ENCODE measurements at regions not wholly inside any gene's neighbourhood (a gene's known extent, or its start where the extent isn't known, plus 50 kb on each side); places are given as distances from the start of the nearest gene placed in this dataset.

- no peak for DNase-seq
- Mint-ChIP-seq H3K4me1 (ENCODE audit: low read depth, unreplicated experiment) (no peaks in the 10 kb centered on the region), H3K27me3 (ENCODE audit: unreplicated experiment) (peaks cover 3% of the 10 kb centered on the region), H3K4me3 (ENCODE audit: unreplicated experiment) (no peak overlapping the region), H3K36me3 (ENCODE audit: unreplicated experiment) (peaks cover 16% of the 10 kb centered on the region), H3K27ac (ENCODE audit: unreplicated experiment) (no peak overlapping the region), H3K9me3 (ENCODE audit: unreplicated experiment) (peaks cover 5% of the 10 kb centered on the region)
- no peak for TF ChIP-seq CTCF (IDR thresholded peaks at IDR 0.05; ENCODE audit: partially characterized antibody, unreplicated experiment)
Observed at GRCh38 chr4:123659262-123659661, 262.7 kb downstream of the SPRY1 start.

GRCh38 chr4:123659730-123660129 is 263.1 kb downstream of the SPRY1 start:
- Mint-ChIP-seq H3K9me3 (ENCODE audit: unreplicated experiment) (peaks cover 5% of the 10 kb centered on the region), H3K4me1 (ENCODE audit: low read depth, unreplicated experiment) (no peaks in the 10 kb centered on the region), H3K36me3 (ENCODE audit: unreplicated experiment) (peaks cover 16% of the 10 kb centered on the region), H3K27ac (ENCODE audit: unreplicated experiment) (no peak overlapping the region), H3K4me3 (ENCODE audit: unreplicated experiment) (no peak overlapping the region), H3K27me3 (ENCODE audit: unreplicated experiment) (peaks cover 3% of the 10 kb centered on the region)
- DNase-seq: no peak
- no peak for TF ChIP-seq CTCF (IDR thresholded peaks at IDR 0.05; ENCODE audit: partially characterized antibody, unreplicated experiment)

GRCh38 chr4:123661080-123661737 is 264.6 kb downstream of the SPRY1 start:
- Mint-ChIP-seq H3K27me3 (ENCODE audit: unreplicated experiment) (peaks cover 3% of the 10 kb centered on the region), H3K36me3 (ENCODE audit: unreplicated experiment) (peaks cover 11% of the 10 kb centered on the region), H3K4me3 (ENCODE audit: unreplicated experiment) (no peak overlapping the region), H3K4me1 (ENCODE audit: low read depth, unreplicated experiment) (no peaks in the 10 kb centered on the region), H3K9me3 (ENCODE audit: unreplicated experiment) (peaks cover 5% of the 10 kb centered on the region), H3K27ac (ENCODE audit: unreplicated experiment) (no peak overlapping the region)
- DNase-seq: no peak
- peak; percentile 48 for TF ChIP-seq CTCF (IDR thresholded peaks at IDR 0.05; ENCODE audit: partially characterized antibody, unreplicated experiment)

DNA sequence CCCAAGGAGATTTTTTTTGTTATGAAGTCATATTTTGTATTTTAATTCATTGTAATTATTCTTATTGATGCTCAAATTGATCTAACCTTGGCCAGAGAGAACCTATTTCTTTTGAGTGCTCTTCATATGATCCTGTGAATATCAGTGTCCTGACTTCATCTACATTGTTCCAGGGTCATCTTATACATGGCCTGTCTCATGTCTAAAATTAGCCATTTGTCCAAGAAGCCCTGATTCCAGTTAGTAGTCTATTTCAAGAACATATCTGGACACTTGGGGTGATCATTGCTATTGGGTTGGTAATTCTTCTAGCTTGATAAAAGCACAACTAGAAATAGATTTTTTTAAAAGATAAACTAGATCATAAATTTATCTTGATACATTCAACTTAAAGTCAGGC is 266.2 kb downstream of the SPRY1 start:
- H3K4me3 Mint-ChIP-seq (ENCODE audit: unreplicated experiment): no peak overlapping the region

More for the DNA sequence above, 266.2 kb downstream of the SPRY1 start:
- Mint-ChIP-seq H3K36me3 (ENCODE audit: unreplicated experiment) (peaks cover 1% of the 10 kb centered on the region), H3K4me1 (ENCODE audit: low read depth, unreplicated experiment) (no peaks in the 10 kb centered on the region), H3K9me3 (ENCODE audit: unreplicated experiment) (no peaks in the 10 kb centered on the region), H3K27ac (ENCODE audit: unreplicated experiment) (no peak overlapping the region), H3K27me3 (ENCODE audit: unreplicated experiment) (no peaks in the 10 kb centered on the region)
- no peak for DNase-seq
- TF ChIP-seq CTCF (IDR thresholded peaks at IDR 0.05; ENCODE audit: partially characterized antibody, unreplicated experiment): no peak

All from glutamatergic neuron (in vitro differentiated cells).